Natural killer cell (primary cell): ENCODE measurements at regions not wholly inside any gene's neighbourhood (a gene's known extent, or its start where the extent isn't known, plus 50 kb on each side); places are given as distances from the start of the nearest gene placed in this dataset.

Experiments
- ATAC-seq, 3 donors: fragments of 150-1000 bp in 2 of 3; fragments of 200-7000 bp in 1 of 3; cut with Tn5 transposase; 1 replicate in 1 of 3; 2 replicates in 2 of 3; pipeline ENCODE4 v1.10.0; 2021; ENCODE audit warnings: mild to moderate bottlenecking in 2 of 3, moderate library complexity in 2 of 3
- DNase-seq, 2 donors: peaks; one replicate each; pipeline versions ENCODE4 v3.0.0 to v3.0.0-alpha.2; 2013 to 2021; ENCODE audit warnings: mixed read lengths in 1 of 2
- H3K27ac ChIP-seq: one replicate; pipeline ENCODE4 v1.5.1; 2013; ENCODE audit warnings: mild to moderate bottlenecking, low read length
- H3K27me3 ChIP-seq: one replicate; pipeline ENCODE4 v1.6.1; 2013; ENCODE audit warnings: low read length; ENCODE audit not compliant: control insufficient read depth, insufficient read depth
- H3K36me3 ChIP-seq: one replicate; pipeline ENCODE4 v1.6.1; 2013; ENCODE audit warnings: low read length; ENCODE audit not compliant: control insufficient read depth, insufficient read depth
- H3K4me1 ChIP-seq: one replicate; pipeline ENCODE4 v1.6.1; 2013; ENCODE audit warnings: low read length; ENCODE audit not compliant: control insufficient read depth, insufficient read depth
- H3K4me3 ChIP-seq: one replicate; pipeline ENCODE4 v1.5.1; 2013; ENCODE audit warnings: low read length
- H3K9me3 ChIP-seq: one replicate; pipeline ENCODE4 v1.6.1; 2013; ENCODE audit warnings: low read length; ENCODE audit not compliant: control insufficient read depth, insufficient read depth
- H3K27ac Mint-ChIP-seq, 2 donors: one replicate each; pipeline ENCODE4 v1.8.0; 2022; ENCODE audit warnings: mild to moderate bottlenecking in 2 of 2, mixed read lengths in 2 of 2, moderate library complexity in 1 of 2
- H3K27me3 Mint-ChIP-seq, 2 donors: one replicate each; pipeline ENCODE4 v1.8.0; 2022; ENCODE audit warnings: low read depth in 2 of 2, mixed read lengths in 2 of 2
- H3K36me3 Mint-ChIP-seq: one replicate; pipeline ENCODE4 v1.8.0; 2022; ENCODE audit warnings: mixed read lengths
- H3K4me1 Mint-ChIP-seq, 2 donors: one replicate each; pipeline ENCODE4 v1.8.0; 2022; ENCODE audit warnings: mixed read lengths in 2 of 2
- H3K4me3 Mint-ChIP-seq: one replicate; pipeline ENCODE4 v1.8.0; 2022; ENCODE audit warnings: mild to moderate bottlenecking, moderate library complexity, mixed read lengths
- H3K9me3 Mint-ChIP-seq, 2 donors: one replicate each; pipeline ENCODE4 v1.8.0; 2022; ENCODE audit warnings: mixed read lengths in 2 of 2
- WGBS: methylation state at CpG from one replicate; pipeline ENCODE4 v1.1.7; 2013; ENCODE audit warnings: missing lambda C conversion rate; ENCODE audit not compliant: insufficient coverage; 5-methylcytosine and 5-hydroxymethylcytosine counted together
- intact Hi-C: fragments of 100-400 bp; cut with micrococcal nuclease; formaldehyde crosslinking; loops from one replicate; pipeline ENCODE4 v1.14.2; 2022
- TF ChIP-seq, protein P1 (sequence below): fragments of 200-600 bp; IDR thresholded peaks from one replicate; pipeline ENCODE4 v1.8.0; 2022; ENCODE audit warnings: antibody characterized with exemption

DNA sequence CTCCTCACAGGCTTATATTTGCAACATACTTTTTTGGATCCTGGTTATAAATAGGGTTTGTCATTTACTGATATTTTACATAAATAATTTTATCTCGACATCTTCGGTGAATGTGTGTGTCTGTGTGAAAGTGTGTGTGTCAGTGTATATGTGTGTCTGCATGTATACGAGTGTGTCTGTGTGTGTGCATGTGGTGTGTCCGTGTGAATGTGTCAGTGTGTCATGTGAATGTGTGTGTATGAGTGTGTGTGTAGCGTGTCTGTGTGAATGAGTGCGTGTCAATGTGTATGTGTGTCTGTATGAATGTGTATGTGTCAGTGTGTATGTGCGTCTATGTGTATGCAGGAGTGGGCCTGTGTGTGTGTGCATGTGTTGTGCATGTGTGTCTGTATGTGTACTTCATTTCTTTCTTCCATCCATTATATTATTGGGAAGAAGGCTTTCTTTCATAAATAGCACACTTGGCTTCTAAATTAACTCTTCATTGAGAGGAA lies 161.6 kb downstream of the ST6GAL2 start:
- Histone ChIP-seq H3K4me3 (no peak overlapping the region), H3K27ac (no peak overlapping the region), H3K36me3 (no peaks in the 10 kb centered on the region), H3K27me3 (no peaks in the 10 kb centered on the region), H3K9me3 (no peaks in the 10 kb centered on the region), H3K4me1 (no peaks in the 10 kb centered on the region)
- no peaks in the 10 kb centered on the region for H3K36me3 Mint-ChIP-seq
- ATAC-seq (no peak), DNase-seq (no peak)
- intact Hi-C loops: no loop called here
- peaks cover 8 to 18% of the 10 kb centered on the region in 2 donors for H3K9me3 Mint-ChIP-seq
- no peaks in the 10 kb centered on the region for H3K4me1 Mint-ChIP-seq
- TF ChIP-seq, protein P1, sequence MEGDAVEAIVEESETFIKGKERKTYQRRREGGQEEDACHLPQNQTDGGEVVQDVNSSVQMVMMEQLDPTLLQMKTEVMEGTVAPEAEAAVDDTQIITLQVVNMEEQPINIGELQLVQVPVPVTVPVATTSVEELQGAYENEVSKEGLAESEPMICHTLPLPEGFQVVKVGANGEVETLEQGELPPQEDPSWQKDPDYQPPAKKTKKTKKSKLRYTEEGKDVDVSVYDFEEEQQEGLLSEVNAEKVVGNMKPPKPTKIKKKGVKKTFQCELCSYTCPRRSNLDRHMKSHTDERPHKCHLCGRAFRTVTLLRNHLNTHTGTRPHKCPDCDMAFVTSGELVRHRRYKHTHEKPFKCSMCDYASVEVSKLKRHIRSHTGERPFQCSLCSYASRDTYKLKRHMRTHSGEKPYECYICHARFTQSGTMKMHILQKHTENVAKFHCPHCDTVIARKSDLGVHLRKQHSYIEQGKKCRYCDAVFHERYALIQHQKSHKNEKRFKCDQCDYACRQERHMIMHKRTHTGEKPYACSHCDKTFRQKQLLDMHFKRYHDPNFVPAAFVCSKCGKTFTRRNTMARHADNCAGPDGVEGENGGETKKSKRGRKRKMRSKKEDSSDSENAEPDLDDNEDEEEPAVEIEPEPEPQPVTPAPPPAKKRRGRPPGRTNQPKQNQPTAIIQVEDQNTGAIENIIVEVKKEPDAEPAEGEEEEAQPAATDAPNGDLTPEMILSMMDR: no peak
- H3K27ac Mint-ChIP-seq: no peak overlapping the region
- 95% methylated on average over 7 of the region's 7 CpGs for WGBS
- H3K27me3 Mint-ChIP-seq: no peaks in the 10 kb centered on the region
- H3K4me3 Mint-ChIP-seq: no peak overlapping the region

DNA sequence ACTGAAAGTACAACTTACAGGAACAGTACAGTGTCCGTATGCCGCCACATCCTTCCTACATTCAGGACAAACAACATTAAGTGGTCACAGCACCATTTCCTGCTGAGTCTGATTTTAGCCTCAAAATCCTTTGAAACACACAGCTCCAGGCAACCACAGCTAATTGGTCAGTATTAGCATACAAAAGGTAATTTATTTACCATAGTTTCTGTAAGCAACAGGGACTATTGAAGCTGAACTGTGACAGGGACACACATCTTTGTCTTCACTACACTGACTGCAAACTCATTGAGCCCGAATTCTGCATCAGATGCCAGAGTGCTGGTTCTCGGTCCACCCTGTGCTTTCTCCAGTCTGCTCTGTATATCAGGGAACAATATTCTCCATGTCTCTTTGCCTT lies 151.8 kb downstream of the ST6GAL2 start:
- no peak overlapping the region for H3K27ac Mint-ChIP-seq
- H3K9me3 Mint-ChIP-seq: peaks cover 7 to 10% of the 10 kb centered on the region in 2 donors
- TF ChIP-seq, protein P1: no peak
- H3K4me3 Mint-ChIP-seq: no peak overlapping the region
- Histone ChIP-seq H3K9me3 (no peaks in the 10 kb centered on the region), H3K27me3 (no peaks in the 10 kb centered on the region), H3K27ac (no peak overlapping the region), H3K4me1 (no peaks in the 10 kb centered on the region), H3K36me3 (no peaks in the 10 kb centered on the region), H3K4me3 (no peak overlapping the region)
- H3K27me3 Mint-ChIP-seq: no peaks in the 10 kb centered on the region
- DNase-seq (no peak), ATAC-seq (no peak)
- intact Hi-C loops: no loop called here
- WGBS: 62% methylated on average over 4 of the region's 4 CpGs
- no peaks in the 10 kb centered on the region for H3K4me1 Mint-ChIP-seq
- H3K36me3 Mint-ChIP-seq: no peaks in the 10 kb centered on the region

DNA sequence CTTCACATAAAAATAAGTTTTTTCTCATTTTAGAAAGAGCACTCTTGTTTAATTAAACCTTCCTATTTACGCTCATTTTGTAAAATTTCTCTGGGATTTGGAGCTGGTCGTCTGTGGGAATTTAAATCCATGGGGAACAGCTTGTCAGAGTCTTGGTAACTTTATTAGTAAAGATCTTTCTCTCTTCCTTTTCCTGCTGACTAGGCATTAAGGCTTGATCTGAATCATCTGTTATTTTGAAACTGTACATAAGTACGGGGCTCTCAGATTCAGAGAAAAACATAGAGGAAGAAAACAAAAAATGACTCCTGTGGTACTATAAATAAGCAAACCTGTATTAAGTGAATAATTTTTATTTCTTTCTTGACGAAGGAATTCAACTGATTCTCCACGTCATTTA lies 150.2 kb downstream of the ST6GAL2 start:
- DNase-seq: no peak
- H3K4me3 ChIP-seq: no peak overlapping the region
- H3K9me3 Mint-ChIP-seq: peaks cover 7 to 8% of the 10 kb centered on the region in 2 donors
- no peak overlapping the region for H3K4me3 Mint-ChIP-seq
- no peaks in the 10 kb centered on the region for H3K27me3 Mint-ChIP-seq
- intact Hi-C loops: no loop called here
- no peaks in the 10 kb centered on the region for H3K36me3 ChIP-seq
- TF ChIP-seq, protein P1: no peak
- no peaks in the 10 kb centered on the region for H3K4me1 ChIP-seq
- H3K27me3 ChIP-seq: no peaks in the 10 kb centered on the region
- no peak overlapping the region for H3K27ac ChIP-seq
- no peak overlapping the region for H3K27ac Mint-ChIP-seq
- H3K9me3 ChIP-seq: no peaks in the 10 kb centered on the region
- no peaks in the 10 kb centered on the region for H3K36me3 Mint-ChIP-seq
- 93% methylated on average over 3 of the region's 5 CpGs for WGBS
- H3K4me1 Mint-ChIP-seq: no peaks in the 10 kb centered on the region
- no peak for ATAC-seq

DNA sequence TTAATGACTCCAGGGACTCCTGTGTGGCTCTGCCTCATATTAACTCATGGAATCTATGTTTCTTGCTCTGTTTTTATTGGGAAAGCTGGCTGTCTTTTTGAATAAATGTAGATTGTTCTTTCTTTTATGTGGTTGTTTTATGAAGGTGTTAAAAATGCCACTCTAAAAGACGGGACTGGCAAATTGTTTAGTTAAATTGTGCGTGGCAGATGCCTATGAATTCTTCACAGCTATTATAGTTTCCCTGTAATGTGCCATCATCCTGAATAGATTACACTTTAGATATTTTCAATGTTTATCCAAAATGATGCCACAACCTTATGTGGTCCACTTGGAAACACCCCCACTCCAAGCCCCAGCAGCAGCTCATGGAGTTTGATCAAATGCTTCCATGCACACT lies 149.7 kb downstream of the ST6GAL2 start:
- Mint-ChIP-seq H3K27me3 (no peaks in the 10 kb centered on the region), H3K27ac (no peak overlapping the region), H3K36me3 (no peaks in the 10 kb centered on the region), H3K9me3 (peaks cover 7 to 8% of the 10 kb centered on the region in 2 donors), H3K4me1 (no peaks in the 10 kb centered on the region), H3K4me3 (no peak overlapping the region)
- H3K4me1 ChIP-seq: no peaks in the 10 kb centered on the region
- TF ChIP-seq, protein P1: no peak
- no peaks in the 10 kb centered on the region for H3K9me3 ChIP-seq
- no peaks in the 10 kb centered on the region for H3K36me3 ChIP-seq
- no peak overlapping the region for H3K27ac ChIP-seq
- ATAC-seq: no peak
- H3K4me3 ChIP-seq: no peak overlapping the region
- no peak for DNase-seq
- H3K27me3 ChIP-seq: no peaks in the 10 kb centered on the region
- intact Hi-C loops: no loop called here
- 95% methylated on average over 2 of the region's 2 CpGs for WGBS
